Inferior parietal cortex (tissue), 1 donor: ENCODE measurements at regions not wholly inside any gene's neighbourhood (a gene's known extent, or its start where the extent isn't known, plus 50 kb on each side); places are given as distances from the start of the nearest gene placed in this dataset.
"Not testable (repeated sequence)": the region's sequence is repeated elsewhere in the genome, so short reads cannot be mapped to it uniquely, and the experiment has no call there.

Source experiments
- DNase-seq: peaks from one replicate; pipeline ENCODE4 v3.0.0-alpha.2; 2016; ENCODE audit errors: extremely low spot score

DNA sequence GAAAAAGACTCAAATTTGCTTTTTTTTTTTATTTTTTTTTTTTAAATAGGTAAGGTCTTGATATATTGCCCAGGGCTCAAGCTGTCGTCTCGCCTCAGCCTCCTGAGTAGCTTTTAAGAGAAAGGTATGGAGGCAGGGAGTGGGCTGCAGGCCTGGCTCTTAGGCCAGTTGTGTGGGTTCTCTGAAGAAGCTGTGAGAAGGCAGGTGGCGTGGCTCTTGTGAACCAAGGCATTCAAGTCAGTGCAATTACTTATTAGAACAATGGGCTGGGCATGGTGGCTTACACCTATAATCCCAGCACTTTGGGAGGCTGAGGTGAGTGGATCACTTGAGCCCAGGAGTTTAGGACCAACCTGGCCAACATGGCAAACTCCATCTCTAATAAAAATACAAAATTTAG, 244.0 kb upstream of the SFRP2 start:
- no peak for DNase-seq

DNA sequence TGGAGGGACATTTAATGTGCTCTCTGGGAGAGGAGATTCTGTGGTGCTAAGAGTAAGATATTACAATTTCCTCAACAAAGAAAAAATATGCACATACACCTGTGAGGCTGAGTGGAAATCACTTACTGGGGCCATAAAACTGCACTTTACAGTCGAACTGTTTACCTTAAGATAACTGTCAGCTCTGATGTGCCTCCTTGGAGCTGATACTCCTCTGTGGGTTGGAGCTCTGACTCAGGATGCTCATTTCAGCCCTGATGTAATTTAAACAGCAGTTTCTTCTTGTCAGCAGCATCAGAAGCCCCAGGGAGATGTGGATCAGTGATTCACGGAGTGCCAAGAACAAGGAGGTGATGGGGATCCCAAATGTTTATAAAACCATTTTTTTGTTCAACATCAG, 241.9 kb upstream of the SFRP2 start:
- no peak for DNase-seq

DNA sequence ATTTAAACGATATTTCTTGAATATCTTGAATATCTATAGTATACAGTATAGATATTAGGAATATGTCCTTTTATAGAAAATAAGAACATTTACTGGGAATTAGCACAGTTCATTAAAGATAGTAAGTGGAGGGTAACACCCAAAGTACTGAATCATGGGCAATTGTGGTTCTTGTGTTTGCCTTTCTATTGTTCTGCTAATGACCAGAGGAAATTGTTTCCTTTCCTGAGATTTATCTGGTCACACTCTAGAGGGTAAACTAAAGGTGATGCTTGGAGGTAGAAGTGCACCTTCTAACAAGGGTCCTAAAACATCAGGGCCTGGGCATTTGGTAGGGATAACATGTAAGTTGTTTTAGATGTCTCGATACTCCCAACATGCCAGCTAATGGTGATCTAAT, 241.3 kb upstream of the SFRP2 start:
- DNase-seq = no peak

DNA sequence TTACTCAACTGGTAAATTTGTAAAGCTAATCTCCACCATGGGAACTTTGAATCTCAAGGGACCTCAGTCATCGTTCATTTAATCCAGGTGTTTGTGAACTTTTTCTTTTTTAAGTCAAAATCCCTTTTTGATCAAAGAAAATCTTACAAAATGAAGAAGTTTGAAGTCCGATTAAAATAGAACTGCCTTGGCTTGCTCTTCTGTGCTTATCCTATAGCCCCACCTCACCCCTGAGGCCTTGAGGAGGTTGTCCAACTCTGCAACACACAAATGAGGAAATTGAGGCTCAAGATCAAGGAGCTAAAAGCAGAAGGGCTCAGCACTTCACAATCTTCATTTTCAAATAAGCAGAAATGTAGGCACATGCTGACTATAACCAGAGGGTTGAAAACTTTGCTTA, 240.3 kb upstream of the SFRP2 start:
- no peak for DNase-seq

DNA sequence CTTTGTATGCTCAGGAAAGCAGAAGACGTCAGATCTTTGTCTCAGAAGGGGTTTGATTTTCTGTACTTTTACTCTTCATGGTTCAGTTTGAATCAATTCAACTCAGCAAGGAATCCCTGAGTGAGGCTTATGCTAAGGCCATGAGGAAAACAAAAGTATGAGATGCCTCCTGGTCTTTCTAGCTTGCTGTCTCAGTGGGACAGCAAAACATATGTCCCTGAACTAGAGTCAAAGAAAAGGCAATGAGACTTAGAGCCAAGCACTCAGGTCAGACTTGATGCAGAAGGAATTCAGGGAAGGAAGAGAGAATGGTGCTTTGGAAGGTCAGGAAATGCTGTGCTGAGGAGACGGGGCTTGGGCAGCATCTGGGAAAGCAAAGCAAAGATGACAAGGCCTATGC, 236.2 kb upstream of the SFRP2 start:
- DNase-seq = no peak

DNA sequence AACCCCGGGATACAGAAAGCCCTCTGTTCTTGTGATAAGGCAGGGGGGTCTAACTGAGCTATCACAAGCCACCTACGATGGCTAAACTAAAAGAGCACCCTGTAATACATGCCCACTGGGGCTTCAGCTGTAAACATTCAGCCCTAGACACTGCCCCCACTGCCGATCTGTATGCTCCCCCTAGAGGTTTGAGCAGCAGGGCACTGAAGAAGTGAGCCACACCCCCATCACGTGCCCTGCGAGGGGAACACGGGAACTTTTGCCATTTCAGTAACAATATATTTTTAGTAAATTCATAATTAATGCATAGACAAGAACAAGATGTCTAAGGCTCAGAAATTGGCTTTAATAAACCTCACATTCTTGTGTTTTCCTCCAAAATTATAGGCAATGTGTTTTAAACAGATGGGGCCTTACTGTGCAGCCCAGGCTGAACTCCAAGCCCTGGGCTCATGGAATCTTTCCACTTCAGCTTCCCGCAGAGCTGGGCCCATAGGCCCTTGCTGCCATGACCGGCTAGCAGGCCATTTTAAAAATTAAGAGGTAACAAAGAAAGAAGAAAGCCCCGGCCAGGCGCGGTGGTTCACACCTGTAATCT, 235.3 kb upstream of the SFRP2 start:
- no peak for DNase-seq

DNA sequence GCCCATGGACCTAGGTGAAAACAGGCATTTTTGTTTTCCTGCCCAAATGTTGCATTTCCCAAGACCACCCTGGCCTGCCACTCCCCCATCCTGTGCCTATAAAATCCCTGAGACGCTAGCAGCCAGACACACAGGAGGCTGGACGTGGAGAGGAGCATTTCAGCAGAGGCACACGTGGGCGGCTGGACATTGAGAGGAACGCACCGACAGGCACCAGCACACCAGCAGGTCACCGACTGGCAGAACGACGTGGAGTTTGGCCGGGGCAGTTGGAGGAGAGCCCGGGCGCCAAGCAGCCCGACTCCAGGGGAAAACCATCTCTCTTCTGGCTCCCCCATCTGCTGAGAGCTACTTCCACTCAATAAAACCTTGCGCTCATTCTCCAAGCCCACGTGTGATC, 234.8 kb upstream of the SFRP2 start:
- DNase-seq = not testable (repeated sequence)

DNA sequence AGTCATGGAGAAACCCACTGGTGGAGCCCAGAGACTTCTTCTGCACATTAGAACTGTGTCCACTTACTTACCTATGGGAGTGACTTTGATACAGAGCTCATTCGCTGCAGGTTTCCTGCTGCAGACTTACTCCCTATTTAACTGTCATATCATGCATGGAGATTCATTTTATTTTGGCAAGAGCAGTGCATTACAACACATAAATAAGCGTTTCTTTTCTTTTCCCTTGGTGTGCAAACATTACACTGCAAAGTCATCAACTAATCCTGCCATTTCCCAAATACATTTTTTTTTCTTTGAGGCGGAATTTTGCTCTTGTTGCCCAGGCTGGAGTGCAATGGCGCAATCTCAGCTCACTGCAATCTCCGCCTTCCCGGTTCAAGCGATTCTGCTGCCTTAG, 230.9 kb upstream of the SFRP2 start:
- DNase-seq = no peak

DNA sequence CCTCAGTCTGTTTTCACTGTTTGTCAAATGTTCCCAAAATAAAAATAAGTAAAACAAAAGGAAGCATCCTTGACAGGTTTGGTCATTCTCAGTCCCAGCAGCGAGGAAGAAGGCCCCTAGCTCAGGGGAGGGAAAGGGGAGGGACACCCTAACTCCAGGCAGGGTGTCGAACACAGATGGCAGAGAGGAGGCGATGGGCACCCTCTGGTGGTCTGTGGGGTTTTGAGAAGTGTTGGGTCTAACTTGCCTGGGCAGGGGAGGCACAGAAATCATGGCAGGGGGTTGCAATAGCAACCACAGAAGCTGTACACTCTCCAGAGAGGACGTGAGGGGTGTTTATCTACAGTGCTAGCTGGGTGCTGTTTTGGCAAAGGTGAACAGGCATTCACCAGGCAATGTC, 229.8 kb upstream of the SFRP2 start:
- no peak for DNase-seq

DNA sequence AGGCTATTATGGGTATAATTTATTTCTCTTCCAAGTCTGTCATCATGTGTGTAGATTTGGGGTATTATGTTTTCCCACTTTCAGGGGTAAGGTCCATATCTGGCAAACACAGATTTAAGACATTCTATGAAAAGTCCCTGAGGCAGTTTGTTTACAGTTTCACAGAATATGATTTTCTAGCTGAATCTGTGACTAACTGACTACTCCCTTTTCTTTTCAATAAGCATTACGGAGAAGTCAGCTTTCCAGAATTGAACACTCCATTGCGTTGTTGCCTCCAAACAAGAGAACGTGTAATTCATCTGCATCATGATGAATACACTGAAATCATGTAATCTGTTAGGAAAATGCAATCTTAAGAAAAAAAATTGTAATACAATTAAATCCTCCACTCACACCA, 226.7 kb upstream of the SFRP2 start:
- DNase-seq = no peak

DNA sequence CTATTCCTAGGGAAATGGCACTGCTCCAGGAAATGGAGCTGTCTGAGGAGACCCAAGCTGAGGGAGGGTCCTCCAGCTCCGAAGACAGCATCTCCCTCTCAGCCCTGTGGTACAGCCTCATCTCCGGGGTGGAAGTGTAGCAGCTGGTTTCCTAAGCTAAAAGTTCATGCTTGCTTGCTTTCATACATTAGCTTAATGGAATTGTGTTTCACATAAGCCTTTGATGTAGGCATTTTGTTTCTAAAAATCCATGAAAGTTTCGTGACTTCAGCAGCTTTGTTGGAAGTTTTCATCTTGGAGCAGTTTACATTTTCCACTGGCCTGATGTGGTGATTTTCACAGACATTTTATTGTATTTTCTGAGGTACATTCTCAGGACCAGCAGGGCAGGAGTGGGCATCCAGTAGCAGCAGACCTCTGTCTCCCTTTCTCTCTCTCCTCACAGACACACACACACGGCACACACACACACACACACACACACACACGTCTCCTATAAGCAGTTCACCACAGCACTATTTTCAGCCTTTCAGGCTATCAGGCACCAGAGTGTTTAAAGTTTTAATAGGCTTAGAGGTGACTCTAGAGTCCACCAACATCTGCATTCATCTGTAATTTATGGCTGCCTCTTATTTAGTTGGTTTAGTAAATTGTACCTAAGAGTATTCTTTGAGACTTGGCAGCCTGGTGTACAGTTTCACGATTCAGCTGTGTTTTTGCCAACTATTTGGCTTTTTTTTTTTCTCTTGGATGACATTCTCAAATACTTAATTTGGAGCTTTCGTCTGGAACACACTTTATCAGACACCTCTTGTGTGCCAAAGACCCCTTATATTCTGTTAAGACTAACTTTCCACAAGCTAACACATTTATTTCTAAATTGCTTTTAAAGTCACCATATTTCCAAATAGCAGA, 225.8 kb upstream of the SFRP2 start:
- no peak for DNase-seq

DNA sequence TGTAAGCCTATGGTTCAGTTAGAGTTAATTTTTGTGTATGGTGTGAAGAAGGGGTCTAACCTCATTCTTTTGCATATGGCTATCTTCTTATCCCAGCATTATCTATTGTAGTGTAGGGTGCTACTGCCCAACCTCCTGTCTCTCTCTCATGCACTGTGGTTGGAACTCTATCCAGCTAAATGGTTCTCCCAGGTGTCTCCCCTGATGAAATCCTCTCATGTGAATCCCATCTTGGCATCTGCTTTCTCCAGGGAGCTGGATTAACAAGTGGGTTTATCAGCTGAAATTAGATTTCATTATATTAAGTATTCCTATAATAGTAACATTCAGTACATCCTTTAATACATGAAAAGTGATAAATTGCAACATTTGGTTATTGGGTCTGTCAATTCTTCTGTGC, 224.7 kb upstream of the SFRP2 start:
- DNase-seq = no peak

DNA sequence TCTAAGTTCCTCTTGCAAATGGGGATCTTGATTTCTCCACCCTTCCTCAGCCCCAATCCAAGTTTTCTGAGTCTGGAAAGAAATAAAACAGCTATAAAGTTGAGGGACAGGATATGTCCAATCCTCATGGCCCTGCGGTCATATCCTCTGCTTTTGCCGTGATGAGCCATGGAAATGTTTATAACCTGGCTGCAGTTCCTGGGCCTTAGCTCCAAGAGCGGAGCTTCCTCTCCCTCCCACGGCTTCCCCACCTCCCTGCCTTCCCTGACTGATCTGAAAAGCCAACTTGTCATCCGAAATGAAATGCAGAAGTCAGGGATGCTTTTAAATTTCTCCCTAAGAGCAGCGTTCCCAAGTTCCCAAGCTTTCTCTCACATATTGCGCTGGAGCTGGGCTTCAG, 221.5 kb upstream of the SFRP2 start:
- no peak for DNase-seq

DNA sequence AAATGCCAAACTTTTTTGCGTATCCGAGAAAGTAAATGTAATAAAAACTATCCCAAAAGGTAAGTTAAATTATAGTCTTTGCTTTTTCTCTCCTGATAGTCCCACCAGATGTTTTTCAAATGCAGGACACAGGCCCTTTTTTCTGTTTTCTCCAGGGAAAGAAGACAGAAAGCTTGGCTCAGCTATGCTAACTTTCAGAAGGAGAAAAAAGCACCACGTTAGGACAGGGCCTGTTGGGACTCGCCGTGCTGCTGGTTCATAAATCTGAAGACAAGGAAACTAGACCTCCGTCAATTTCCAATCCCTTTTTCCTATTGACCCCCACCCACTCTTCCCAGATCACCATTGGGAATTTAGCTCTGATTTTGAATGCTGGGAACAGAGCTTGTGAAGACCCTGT, 220.9 kb upstream of the SFRP2 start:
- DNase-seq = no peak

DNA sequence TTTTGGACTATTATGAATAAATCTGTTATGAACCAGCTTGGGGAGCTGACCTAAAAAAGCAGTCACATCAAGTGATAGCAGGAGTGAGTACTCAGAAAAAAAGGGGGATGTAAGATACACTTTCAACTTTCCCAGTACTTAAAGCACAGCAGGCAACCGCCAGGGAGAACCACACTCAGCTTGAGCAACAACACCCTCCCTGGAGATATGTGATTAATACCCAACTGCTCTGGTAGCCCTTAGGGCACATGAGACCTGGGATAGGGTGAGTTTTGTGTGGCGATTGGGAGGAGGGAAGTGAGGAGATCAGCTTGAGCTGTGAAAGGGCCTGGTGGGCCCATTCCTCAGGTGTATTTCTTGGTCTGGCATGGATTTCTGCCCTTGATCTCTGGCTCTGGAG, 220.3 kb upstream of the SFRP2 start:
- no peak for DNase-seq

DNA sequence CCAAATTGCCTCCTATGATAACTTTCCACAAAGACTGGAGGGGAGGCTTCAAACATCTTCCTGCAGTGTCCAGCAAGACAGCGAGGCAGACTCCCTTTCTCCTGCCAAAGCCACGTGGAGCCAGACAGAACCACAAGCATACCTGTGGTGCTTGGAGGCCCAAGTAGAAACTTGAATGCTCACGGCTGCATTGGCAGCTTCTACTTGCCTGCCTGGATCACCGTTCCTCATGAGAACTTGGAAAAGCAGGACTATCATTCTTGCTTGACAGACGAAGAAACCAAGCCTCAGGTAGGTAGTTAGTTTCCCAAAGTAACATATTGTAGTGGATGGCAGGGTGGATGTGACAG, 216.3 kb upstream of the SFRP2 start:
- DNase-seq = no peak

DNA sequence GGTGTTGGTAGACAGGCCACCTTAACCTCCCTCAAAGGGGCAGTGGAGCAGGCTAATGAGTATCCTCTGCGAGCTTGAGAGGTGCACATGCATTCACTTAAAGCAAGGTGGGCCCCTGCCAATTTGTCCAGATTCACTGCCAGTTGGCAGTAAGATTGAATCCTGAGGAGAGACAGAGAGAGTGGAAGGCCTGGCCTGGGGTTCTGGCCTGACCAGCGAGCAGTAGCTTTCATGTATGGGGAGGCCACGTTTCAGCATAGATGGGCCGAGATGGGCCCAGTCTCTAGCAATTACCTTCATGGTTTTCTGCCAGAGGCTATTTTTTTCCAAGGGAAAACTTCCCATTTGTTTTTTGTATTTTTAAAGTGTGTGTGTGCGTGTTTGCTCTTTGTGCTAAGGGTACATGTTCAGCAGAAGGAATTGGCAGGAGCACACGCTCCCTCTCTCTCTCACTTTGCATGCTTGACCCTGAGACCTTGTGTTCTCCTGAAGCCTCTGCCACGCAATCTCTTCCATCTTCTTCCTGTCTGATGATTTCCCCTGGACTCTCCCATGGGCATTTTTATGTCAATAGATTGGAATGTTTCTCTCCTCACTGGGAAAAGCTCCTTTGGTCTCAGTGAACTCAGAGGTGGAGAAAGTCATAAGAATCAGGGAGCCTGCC, 215.8 kb upstream of the SFRP2 start:
- no peak for DNase-seq

DNA sequence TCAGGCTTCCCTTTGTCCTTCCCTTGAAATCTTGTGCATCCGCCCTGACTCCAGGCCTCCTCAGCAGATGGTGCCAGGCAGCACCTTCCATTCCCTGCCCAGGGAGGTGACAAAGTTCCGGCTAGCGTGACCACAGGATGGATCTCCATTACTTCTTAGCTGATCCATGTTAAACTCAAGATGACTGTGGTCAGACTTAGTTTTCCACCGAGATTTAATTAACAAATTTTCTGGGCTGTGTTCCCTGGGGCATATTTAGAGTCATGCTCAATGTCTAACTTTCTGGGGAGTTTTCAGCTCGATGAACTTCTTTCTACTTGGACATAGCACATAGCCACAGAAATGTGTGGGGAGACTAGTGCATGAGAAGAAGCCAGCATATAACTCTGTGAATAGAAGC, 215.1 kb upstream of the SFRP2 start:
- no peak for DNase-seq

DNA sequence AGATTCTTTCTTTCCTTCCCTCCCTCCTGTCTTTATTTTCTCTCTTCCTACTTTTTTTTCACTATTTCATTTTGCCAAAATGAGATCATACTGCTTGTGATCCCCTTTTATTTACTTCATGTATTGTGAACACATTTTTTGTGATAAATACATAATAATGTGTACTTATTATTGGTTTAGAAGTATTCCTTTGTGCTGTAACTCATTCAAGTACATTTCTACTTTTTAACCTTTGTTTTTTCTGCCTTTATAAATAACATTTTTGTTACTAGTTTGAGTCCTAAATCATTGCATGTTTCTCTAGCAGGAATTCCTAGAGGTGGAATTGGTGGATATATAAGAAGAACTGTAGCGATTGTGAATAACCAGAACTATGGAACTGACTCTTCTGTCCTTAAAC, 214.5 kb upstream of the SFRP2 start:
- no peak for DNase-seq

DNA sequence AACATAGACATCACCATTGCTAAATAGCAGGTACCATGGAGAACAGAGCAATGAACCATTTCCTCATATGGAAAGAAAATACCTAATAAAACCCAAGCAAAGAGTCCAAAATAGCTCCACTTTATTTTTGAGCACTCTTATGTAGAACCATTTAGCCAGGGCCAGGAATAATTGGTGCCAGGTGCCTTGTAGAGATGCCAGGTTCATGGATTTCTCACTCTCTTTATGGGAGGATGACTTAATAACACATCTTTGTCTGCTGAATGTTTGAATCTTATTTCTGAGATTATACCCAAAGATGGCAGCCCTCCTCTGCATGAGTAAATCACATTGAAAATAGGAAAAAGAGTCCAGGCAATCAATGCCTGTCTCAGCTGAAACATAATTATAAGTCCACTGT, 212.3 kb upstream of the SFRP2 start:
- no peak for DNase-seq

DNA sequence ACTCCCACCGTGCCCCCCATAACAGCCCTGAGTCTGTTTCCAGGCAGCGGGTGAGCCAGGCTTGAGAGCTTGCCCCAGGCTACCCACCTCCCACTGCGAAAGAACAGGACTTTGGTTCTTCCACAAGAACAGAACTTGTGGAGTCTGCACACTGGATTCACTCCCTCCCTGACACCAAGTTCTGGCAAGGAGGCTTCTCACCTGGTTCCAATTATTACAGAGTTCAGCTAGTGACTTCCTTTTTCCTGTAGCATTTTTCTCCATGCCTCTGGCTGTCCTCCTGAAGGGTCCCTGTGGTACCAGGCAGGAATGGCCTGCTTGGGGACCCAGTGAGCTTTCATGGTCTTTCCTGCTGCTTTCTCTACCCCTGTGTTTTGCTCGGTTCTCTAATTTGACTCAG, 208.6 kb upstream of the SFRP2 start:
- DNase-seq = no peak

DNA sequence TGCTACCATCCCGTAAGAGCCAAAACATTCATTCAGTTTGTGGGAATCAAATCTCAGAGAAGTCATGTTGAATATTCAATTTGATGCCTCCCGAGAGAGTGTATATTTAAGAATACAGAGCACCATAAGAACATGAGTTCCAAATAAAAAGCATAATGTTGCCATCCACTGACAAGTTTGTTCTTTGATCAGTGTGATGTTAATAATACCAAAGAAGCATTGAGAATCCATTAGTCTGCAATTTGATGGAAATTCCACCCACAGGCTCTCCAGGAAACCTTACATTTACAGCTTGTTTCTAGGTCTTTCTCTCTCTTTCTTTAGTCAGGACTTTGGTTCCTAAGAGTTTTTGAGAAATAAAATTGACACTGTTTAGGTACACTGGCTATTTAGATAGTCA, 200.6 kb upstream of the SFRP2 start:
- no peak for DNase-seq
